Activated CD8-positive, alpha-beta T cell treated with anti-CD3 and anti-CD28 coated beads, Interleukin-2, amount 10 ng/mL, durations not matched to agents 7 days and 5 days (primary cell): ENCODE measurements at regions not wholly inside any gene's neighbourhood (a gene's known extent, or its start where the extent isn't known, plus 50 kb on each side); places are given as distances from the start of the nearest gene placed in this dataset.
"Not testable (repeated sequence)": the region's sequence is repeated elsewhere in the genome, so short reads cannot be mapped to it uniquely, and the experiment has no call there.

Source experiments
- ATAC-seq: fragments of 150-1000 bp; cut with Tn5 transposase; one replicate; pipeline ENCODE4 v1.10.0; 2021; ENCODE audit warnings: moderate library complexity
- CTCF ChIA-PET: fragments of 350-600 bp; sonication (Branson Sonifier 250); formaldehyde crosslinking; loops from one replicate; lab custom pipeline; 2021; ENCODE audit warnings: antibody characterized with exemption; lab: Charles Lee
- POLR2A ChIA-PET: fragments of 350-600 bp; sonication (Branson Sonifier 250); formaldehyde crosslinking; loops from one replicate; lab custom pipeline; 2021; ENCODE audit warnings: antibody characterized with exemption; lab: Charles Lee
- DNase-seq: peaks from one replicate; pipeline ENCODE4 v3.0.0-alpha.2; 2020
- H3K27ac Mint-ChIP-seq: one replicate; pipeline ENCODE4 v1.8.0; 2021; ENCODE audit warnings: mild to moderate bottlenecking, mixed read lengths
- H3K27me3 Mint-ChIP-seq: one replicate; pipeline ENCODE4 v1.8.0; 2021; ENCODE audit warnings: low read depth, mixed read lengths
- H3K36me3 Mint-ChIP-seq: one replicate; pipeline ENCODE4 v1.8.0; 2021; ENCODE audit warnings: low read depth, mixed read lengths
- H3K4me1 Mint-ChIP-seq: one replicate; pipeline ENCODE4 v1.8.0; 2021; ENCODE audit warnings: low read depth, mixed read lengths
- H3K4me3 Mint-ChIP-seq: one replicate; pipeline ENCODE4 v1.8.0; 2021; ENCODE audit warnings: mild to moderate bottlenecking, mixed read lengths
- H3K9me3 Mint-ChIP-seq: one replicate; pipeline ENCODE4 v1.8.0; 2022; ENCODE audit warnings: mixed read lengths; ENCODE audit not compliant: insufficient read depth

GRCh38 chr4:171517883-171518282, 295.3 kb upstream of the GALNTL6 start:
- ChIA-PET CTCF (no interaction called here), POLR2A (no interaction called here)
- Mint-ChIP-seq H3K9me3 (peaks cover 3% of the 10 kb centered on the region), H3K4me3 (no peak overlapping the region), H3K27me3 (no peaks in the 10 kb centered on the region), H3K4me1 (no peaks in the 10 kb centered on the region), H3K36me3 (no peaks in the 10 kb centered on the region), H3K27ac (no peak overlapping the region)
- DNase-seq (no peak), ATAC-seq (no peak)

- H3K27me3 Mint-ChIP-seq, result no peaks in the 10 kb centered on the region
- CTCF ChIA-PET, result no interaction called here
- no peaks in the 10 kb centered on the region for H3K4me1 Mint-ChIP-seq
- H3K4me3 Mint-ChIP-seq, result no peak overlapping the region
- DNase-seq (no peak), ATAC-seq (no peak)
- peaks cover 3% of the 10 kb centered on the region for H3K9me3 Mint-ChIP-seq
- no peak overlapping the region for H3K27ac Mint-ChIP-seq
- H3K36me3 Mint-ChIP-seq, result no peaks in the 10 kb centered on the region
- POLR2A ChIA-PET, result no interaction called here
Observed at GRCh38 chr4:171516694-171517093, 296.5 kb upstream of the GALNTL6 start.

GRCh38 chr4:171484681-171485080, 328.5 kb upstream of the GALNTL6 start:
- no peak overlapping the region for H3K27ac Mint-ChIP-seq
- no peak for DNase-seq
- ATAC-seq, result no peak
- H3K4me3 Mint-ChIP-seq, result no peak overlapping the region
- no peaks in the 10 kb centered on the region for H3K4me1 Mint-ChIP-seq
- ChIA-PET CTCF (no interaction called here), POLR2A (no interaction called here)
- no peaks in the 10 kb centered on the region for H3K9me3 Mint-ChIP-seq
- no peaks in the 10 kb centered on the region for H3K27me3 Mint-ChIP-seq
- H3K36me3 Mint-ChIP-seq, result no peaks in the 10 kb centered on the region

GRCh38 chr4:171478181-171478580, 335.0 kb upstream of the GALNTL6 start:
- ChIA-PET CTCF (no interaction called here), POLR2A (no interaction called here)
- Mint-ChIP-seq H3K27me3 (no peaks in the 10 kb centered on the region), H3K4me3 (no peak overlapping the region), H3K9me3 (no peaks in the 10 kb centered on the region), H3K4me1 (no peaks in the 10 kb centered on the region), H3K36me3 (no peaks in the 10 kb centered on the region), H3K27ac (no peak overlapping the region)
- DNase-seq (no peak), ATAC-seq (no peak)

GRCh38 chr4:171475111-171475510, 338.1 kb upstream of the GALNTL6 start:
- H3K36me3 Mint-ChIP-seq, CTCF ChIA-PET, H3K9me3 Mint-ChIP-seq, DNase-seq, ATAC-seq, POLR2A ChIA-PET, H3K27ac Mint-ChIP-seq, H3K4me1 Mint-ChIP-seq, H3K4me3 Mint-ChIP-seq, H3K27me3 Mint-ChIP-seq: not testable (repeated sequence)

GRCh38 chr4:171473155-171473554, 340.0 kb upstream of the GALNTL6 start:
- Mint-ChIP-seq H3K27me3 (no peaks in the 10 kb centered on the region), H3K9me3 (peaks cover 4% of the 10 kb centered on the region), H3K27ac (no peak overlapping the region), H3K36me3 (no peaks in the 10 kb centered on the region), H3K4me1 (no peaks in the 10 kb centered on the region), H3K4me3 (no peak overlapping the region)
- no peak for DNase-seq
- ChIA-PET CTCF (no interaction called here), POLR2A (no interaction called here)
- no peak for ATAC-seq

GRCh38 chr4:171472230-171472629, 341.0 kb upstream of the GALNTL6 start:
- CTCF ChIA-PET, result no interaction called here

GRCh38 chr4:171464499-171464898, 348.7 kb upstream of the GALNTL6 start:
- H3K9me3 Mint-ChIP-seq, result peaks cover under 1% of the 10 kb centered on the region
- no peak overlapping the region for H3K4me3 Mint-ChIP-seq
- no peaks in the 10 kb centered on the region for H3K4me1 Mint-ChIP-seq
- no peak overlapping the region for H3K27ac Mint-ChIP-seq
- no peaks in the 10 kb centered on the region for H3K36me3 Mint-ChIP-seq
- DNase-seq, result no peak
- POLR2A ChIA-PET, result no interaction called here
- ATAC-seq, result no peak
- CTCF ChIA-PET, result no interaction called here
- no peaks in the 10 kb centered on the region for H3K27me3 Mint-ChIP-seq

More at GRCh38 chr4:171472230-171472629, 341.0 kb upstream of the GALNTL6 start:
- no peaks in the 10 kb centered on the region for H3K27me3 Mint-ChIP-seq
- no peak overlapping the region for H3K27ac Mint-ChIP-seq
- H3K4me3 Mint-ChIP-seq, result no peak overlapping the region
- no peaks in the 10 kb centered on the region for H3K36me3 Mint-ChIP-seq
- no peak for ATAC-seq
- peaks cover 4% of the 10 kb centered on the region for H3K9me3 Mint-ChIP-seq
- no peaks in the 10 kb centered on the region for H3K4me1 Mint-ChIP-seq
- POLR2A ChIA-PET, result no interaction called here
- DNase-seq, result no peak

GRCh38 chr4:171461191-171461590, 352.0 kb upstream of the GALNTL6 start:
- Mint-ChIP-seq H3K9me3 (no peaks in the 10 kb centered on the region), H3K4me3 (no peak overlapping the region), H3K27me3 (no peaks in the 10 kb centered on the region), H3K36me3 (no peaks in the 10 kb centered on the region), H3K27ac (no peak overlapping the region), H3K4me1 (no peaks in the 10 kb centered on the region)
- no peak for DNase-seq
- CTCF ChIA-PET, result no interaction called here
- ATAC-seq, result no peak
- POLR2A ChIA-PET, result no interaction called here

GRCh38 chr4:171448919-171449481, 364.2 kb upstream of the GALNTL6 start:
- H3K4me3 Mint-ChIP-seq, result no peak overlapping the region
- DNase-seq, result no peak
- H3K27ac Mint-ChIP-seq, result no peak overlapping the region
- no peaks in the 10 kb centered on the region for H3K27me3 Mint-ChIP-seq
- ATAC-seq, result no peak
- CTCF ChIA-PET, result no interaction called here
- no peaks in the 10 kb centered on the region for H3K36me3 Mint-ChIP-seq
- POLR2A ChIA-PET, result no interaction called here
- H3K4me1 Mint-ChIP-seq, result no peaks in the 10 kb centered on the region
- no peaks in the 10 kb centered on the region for H3K9me3 Mint-ChIP-seq

GRCh38 chr4:171448358-171448757, 364.8 kb upstream of the GALNTL6 start:
- Mint-ChIP-seq H3K27me3 (no peaks in the 10 kb centered on the region), H3K27ac (no peak overlapping the region), H3K9me3 (no peaks in the 10 kb centered on the region), H3K36me3 (no peaks in the 10 kb centered on the region), H3K4me1 (no peaks in the 10 kb centered on the region), H3K4me3 (no peak overlapping the region)
- no peak for ATAC-seq
- ChIA-PET POLR2A (no interaction called here), CTCF (no interaction called here)
- no peak for DNase-seq

- no peaks in the 10 kb centered on the region for H3K4me1 Mint-ChIP-seq
- DNase-seq, result no peak
- H3K36me3 Mint-ChIP-seq, result no peaks in the 10 kb centered on the region
- no peak overlapping the region for H3K4me3 Mint-ChIP-seq
- no peak for ATAC-seq
- H3K9me3 Mint-ChIP-seq, result no peaks in the 10 kb centered on the region
- CTCF ChIA-PET, result no interaction called here
- no peaks in the 10 kb centered on the region for H3K27me3 Mint-ChIP-seq
- no peak overlapping the region for H3K27ac Mint-ChIP-seq
- POLR2A ChIA-PET, result no interaction called here
Observed at GRCh38 chr4:171441300-171441941, 371.8 kb upstream of the GALNTL6 start.

- ATAC-seq (no peak), DNase-seq (no peak)
- Mint-ChIP-seq H3K9me3 (peaks cover 4% of the 10 kb centered on the region), H3K36me3 (no peaks in the 10 kb centered on the region), H3K27ac (no peak overlapping the region), H3K4me1 (no peaks in the 10 kb centered on the region), H3K4me3 (no peak overlapping the region), H3K27me3 (no peaks in the 10 kb centered on the region)
- ChIA-PET POLR2A (no interaction called here), CTCF (no interaction called here)
Observed at GRCh38 chr4:171433674-171434073, 379.5 kb upstream of the GALNTL6 start.
